ENCODE measurements at regions not wholly inside any gene's neighbourhood (a gene's known extent, or its start where the extent isn't known, plus 50 kb on each side); places are given as distances from the start of the nearest gene placed in this dataset.

- Histone ChIP-seq H2AFZ (ENCODE audit: low read depth, low read length, poor library complexity, severe bottlenecking) (no peak overlapping the region), H3K27me3 (ENCODE audit: insufficient read depth, low read length) (no peaks in the 10 kb centered on the region), H3K4me3 (replicated peaks in 1 of 2; ENCODE audit: low read depth in 1 of 2, low read length in 2 of 2) (no peak overlapping the region), H3K36me3 (ENCODE audit: control insufficient read depth in 1 of 2, insufficient read depth in 2 of 2, low read length in 2 of 2) (no peaks in the 10 kb centered on the region), H3K4me1 (ENCODE audit: control insufficient read depth in 1 of 2, insufficient read depth in 2 of 2, low read length in 2 of 2) (no peaks in the 10 kb centered on the region), H3K9ac (ENCODE audit: low read length) (no peak overlapping the region), H3K9me2 (ENCODE audit: insufficient read depth) (no peaks in the 10 kb centered on the region), H3K27ac (ENCODE audit: low read depth, low read length) (no peak overlapping the region), H4K20me1 (ENCODE audit: insufficient read depth) (no peaks in the 10 kb centered on the region), H3K79me2 (ENCODE audit: insufficient read depth, low read length) (no peaks in the 10 kb centered on the region), H3K4me2 (ENCODE audit: low read length) (no peak overlapping the region), H3K9me3 (ENCODE audit: control insufficient read depth in 1 of 2, insufficient read depth in 1 of 2, low read depth in 1 of 2, low read length in 2 of 2) (peaks cover 8 to 43% of the 10 kb centered on the region in 2 experiments; a peak in 2 of 4 replicates)
- ChIA-PET POLR2A (no interaction called here), RAD21 (ENCODE audit: low non-redundant PET in 1 of 2, low total read pairs in 2 of 2, uncharacterized antibody in 2 of 2, unreplicated experiment in 2 of 2) (no interaction called here), CTCF (no interaction called here)
- no peak for DNase-seq (ENCODE audit: low read depth, low spot score)
- no peak for TF ChIP-seq SRF (IDR thresholded peaks at IDR 0.05; ENCODE audit: low read depth)
- no peak for TF ChIP-seq POLR2A (IDR thresholded peaks at IDR 0.05; ENCODE audit: borderline replicate concordance, extremely low read depth, insufficient read depth, insufficient read length)
- TF ChIP-seq EZH2phosphoT487 (IDR thresholded peaks at IDR 0.05; ENCODE audit: borderline replicate concordance), result no peak
- no peak for TF ChIP-seq CBX3 (IDR thresholded peaks at IDR 0.05; ENCODE audit: low read depth)
- TF ChIP-seq ZNF274 (IDR thresholded peaks at IDR 0.05; ENCODE audit: low read depth, low read length), result no peak
- no peak for TF ChIP-seq SP1 (IDR thresholded peaks at IDR 0.05; ENCODE audit: low read depth)
- no peak for TF ChIP-seq ZBTB33 (IDR thresholded peaks at IDR 0.05; ENCODE audit: extremely low read depth, insufficient replicate concordance, low read length)
- no peak for TF ChIP-seq POLR2AphosphoS5 (IDR thresholded peaks at IDR 0.05; ENCODE audit: low read depth, low read length)
- TF ChIP-seq MAX (IDR thresholded peaks at IDR 0.05), result no peak
- TF ChIP-seq ATF3 (IDR thresholded peaks at IDR 0.05), result no peak
- no peak for TF ChIP-seq CEBPB (IDR thresholded peaks at IDR 0.05; ENCODE audit: low read depth)
- TF ChIP-seq RAD21 (IDR thresholded peaks at IDR 0.05; ENCODE audit: low read depth), result no peak
- TF ChIP-seq FOSL1 (IDR thresholded peaks at IDR 0.05; ENCODE audit: low read depth), result no peak
- TF ChIP-seq JUND (IDR thresholded peaks at IDR 0.05), result no peak
- no peak for TF ChIP-seq CTCF (IDR thresholded peaks at IDR 0.05 in 2 of 3, conservative IDR thresholded peaks at IDR 0.05 in 1 of 3; ENCODE audit: borderline replicate concordance in 1 of 3, insufficient read depth in 1 of 3, low read depth in 2 of 3, low read length in 2 of 3)
- no TSS peak for BruUV-seq (replicated peaks)
- no peak for ATAC-seq
- intact Hi-C loops (cut with micrococcal nuclease), result no loop called here
Measured at GRCh38 chr5:2914981-2915484, 163.6 kb upstream of the IRX2 start.
